Activated naive CD8-positive, alpha-beta T cell (primary cell): ENCODE measurements at regions not wholly inside any gene's neighbourhood (a gene's known extent, or its start where the extent isn't known, plus 50 kb on each side); places are given as distances from the start of the nearest gene placed in this dataset.

Experiments used
- H3K27ac Mint-ChIP-seq: one replicate; pipeline ENCODE4 v1.8.0; 2021; ENCODE audit warnings: mixed read lengths
- H3K27me3 Mint-ChIP-seq: one replicate; pipeline ENCODE4 v1.8.0; 2021; ENCODE audit warnings: mixed read lengths
- H3K36me3 Mint-ChIP-seq: one replicate; pipeline ENCODE4 v1.8.0; 2021; ENCODE audit warnings: mixed read lengths
- H3K4me1 Mint-ChIP-seq: one replicate; pipeline ENCODE4 v1.8.0; 2021; ENCODE audit warnings: low read depth, mixed read lengths
- H3K4me3 Mint-ChIP-seq: one replicate; pipeline ENCODE4 v1.8.0; 2021; ENCODE audit warnings: mild to moderate bottlenecking, mixed read lengths
- H3K9me3 Mint-ChIP-seq: one replicate; pipeline ENCODE4 v1.8.0; 2021; ENCODE audit warnings: low read depth, mixed read lengths

GRCh38 chr19:31595521-31595920 lies 246.3 kb upstream of the TSHZ3 start:
- Mint-ChIP-seq H3K36me3 (no peaks in the 10 kb centered on the region), H3K27ac (no peak overlapping the region), H3K4me3 (no peak overlapping the region), H3K4me1 (no peaks in the 10 kb centered on the region), H3K27me3 (peaks cover 4% of the 10 kb centered on the region), H3K9me3 (no peaks in the 10 kb centered on the region)

GRCh38 chr19:31596751-31597150 lies 247.5 kb upstream of the TSHZ3 start:
- no peak overlapping the region for H3K27ac Mint-ChIP-seq
- H3K4me3 Mint-ChIP-seq, result no peak overlapping the region
- H3K36me3 Mint-ChIP-seq, result no peaks in the 10 kb centered on the region
- H3K9me3 Mint-ChIP-seq, result no peaks in the 10 kb centered on the region
- peaks cover 1% of the 10 kb centered on the region for H3K27me3 Mint-ChIP-seq
- H3K4me1 Mint-ChIP-seq, result no peaks in the 10 kb centered on the region

- Mint-ChIP-seq H3K27ac (no peak overlapping the region), H3K4me1 (no peaks in the 10 kb centered on the region), H3K36me3 (no peaks in the 10 kb centered on the region), H3K27me3 (peaks cover 1% of the 10 kb centered on the region), H3K4me3 (no peak overlapping the region), H3K9me3 (no peaks in the 10 kb centered on the region)
These were observed 248.4 kb upstream of the TSHZ3 start for GRCh38 chr19:31597616-31598015.

- Mint-ChIP-seq H3K27me3 (peaks cover 1% of the 10 kb centered on the region), H3K4me1 (no peaks in the 10 kb centered on the region)
These were observed 249.5 kb upstream of the TSHZ3 start for GRCh38 chr19:31598730-31599238.

GRCh38 chr19:31600731-31601295 lies 251.6 kb upstream of the TSHZ3 start:
- Mint-ChIP-seq H3K4me1 (no peaks in the 10 kb centered on the region), H3K4me3 (no peak overlapping the region), H3K36me3 (no peaks in the 10 kb centered on the region), H3K27ac (no peak overlapping the region), H3K27me3 (no peaks in the 10 kb centered on the region), H3K9me3 (no peaks in the 10 kb centered on the region)

More at GRCh38 chr19:31598730-31599238, 249.5 kb upstream of the TSHZ3 start:
- Mint-ChIP-seq H3K4me3 (no peak overlapping the region), H3K27ac (no peak overlapping the region), H3K36me3 (no peaks in the 10 kb centered on the region), H3K9me3 (no peaks in the 10 kb centered on the region)

GRCh38 chr19:31601855-31602254 lies 252.6 kb upstream of the TSHZ3 start:
- Mint-ChIP-seq H3K4me3 (no peak overlapping the region), H3K27ac (no peak overlapping the region), H3K4me1 (no peaks in the 10 kb centered on the region), H3K27me3 (no peaks in the 10 kb centered on the region), H3K9me3 (no peaks in the 10 kb centered on the region), H3K36me3 (no peaks in the 10 kb centered on the region)

- Mint-ChIP-seq H3K27me3 (no peaks in the 10 kb centered on the region), H3K9me3 (no peaks in the 10 kb centered on the region), H3K36me3 (no peaks in the 10 kb centered on the region), H3K4me1 (no peaks in the 10 kb centered on the region), H3K27ac (no peak overlapping the region), H3K4me3 (no peak overlapping the region)
These were observed 253.3 kb upstream of the TSHZ3 start for GRCh38 chr19:31602548-31602947.

GRCh38 chr19:31604493-31605040 lies 255.3 kb upstream of the TSHZ3 start:
- Mint-ChIP-seq H3K4me1 (no peaks in the 10 kb centered on the region), H3K27me3 (peaks cover 2% of the 10 kb centered on the region), H3K27ac (no peak overlapping the region), H3K4me3 (no peak overlapping the region), H3K9me3 (no peaks in the 10 kb centered on the region), H3K36me3 (no peaks in the 10 kb centered on the region)

- Mint-ChIP-seq H3K4me3 (no peak overlapping the region), H3K36me3 (no peaks in the 10 kb centered on the region), H3K4me1 (no peaks in the 10 kb centered on the region), H3K27ac (no peak overlapping the region), H3K9me3 (no peaks in the 10 kb centered on the region), H3K27me3 (peaks cover 2% of the 10 kb centered on the region)
These were observed 260.8 kb upstream of the TSHZ3 start for GRCh38 chr19:31610018-31610417.

- no peaks in the 10 kb centered on the region for H3K36me3 Mint-ChIP-seq
- H3K9me3 Mint-ChIP-seq, result no peaks in the 10 kb centered on the region
- peaks cover 2% of the 10 kb centered on the region for H3K27me3 Mint-ChIP-seq
- H3K4me3 Mint-ChIP-seq, result no peak overlapping the region
- no peaks in the 10 kb centered on the region for H3K4me1 Mint-ChIP-seq
- no peak overlapping the region for H3K27ac Mint-ChIP-seq
These were observed 262.0 kb upstream of the TSHZ3 start for GRCh38 chr19:31611046-31611877.

GRCh38 chr19:31612873-31613272 lies 263.6 kb upstream of the TSHZ3 start:
- H3K36me3 Mint-ChIP-seq, result no peaks in the 10 kb centered on the region
- H3K27ac Mint-ChIP-seq, result no peak overlapping the region
- H3K4me3 Mint-ChIP-seq, result no peak overlapping the region
- peaks cover 2% of the 10 kb centered on the region for H3K27me3 Mint-ChIP-seq
- H3K9me3 Mint-ChIP-seq, result no peaks in the 10 kb centered on the region
- H3K4me1 Mint-ChIP-seq, result no peaks in the 10 kb centered on the region

GRCh38 chr19:31613683-31614219 lies 264.5 kb upstream of the TSHZ3 start:
- no peak overlapping the region for H3K4me3 Mint-ChIP-seq
- H3K36me3 Mint-ChIP-seq, result no peaks in the 10 kb centered on the region
- H3K9me3 Mint-ChIP-seq, result no peaks in the 10 kb centered on the region
- no peak overlapping the region for H3K27ac Mint-ChIP-seq
- H3K27me3 Mint-ChIP-seq, result no peaks in the 10 kb centered on the region
- H3K4me1 Mint-ChIP-seq, result no peaks in the 10 kb centered on the region

GRCh38 chr19:31616031-31616430 lies 266.8 kb upstream of the TSHZ3 start:
- H3K9me3 Mint-ChIP-seq, result peaks cover 1% of the 10 kb centered on the region
- H3K4me3 Mint-ChIP-seq, result no peak overlapping the region
- H3K36me3 Mint-ChIP-seq, result no peaks in the 10 kb centered on the region
- no peak overlapping the region for H3K27ac Mint-ChIP-seq
- no peaks in the 10 kb centered on the region for H3K4me1 Mint-ChIP-seq
- H3K27me3 Mint-ChIP-seq, result no peaks in the 10 kb centered on the region

- no peaks in the 10 kb centered on the region for H3K4me1 Mint-ChIP-seq
- peaks cover 11% of the 10 kb centered on the region for H3K9me3 Mint-ChIP-seq
- no peak overlapping the region for H3K4me3 Mint-ChIP-seq
- no peaks in the 10 kb centered on the region for H3K27me3 Mint-ChIP-seq
- no peak overlapping the region for H3K27ac Mint-ChIP-seq
- H3K36me3 Mint-ChIP-seq, result no peaks in the 10 kb centered on the region
These were observed 267.9 kb upstream of the TSHZ3 start for GRCh38 chr19:31617010-31617585.

- H3K4me1 Mint-ChIP-seq, result no peaks in the 10 kb centered on the region
- no peak overlapping the region for H3K4me3 Mint-ChIP-seq
- no peaks in the 10 kb centered on the region for H3K27me3 Mint-ChIP-seq
- H3K9me3 Mint-ChIP-seq, result peaks cover 13% of the 10 kb centered on the region
- H3K27ac Mint-ChIP-seq, result no peak overlapping the region
- no peaks in the 10 kb centered on the region for H3K36me3 Mint-ChIP-seq
These were observed 275.8 kb upstream of the TSHZ3 start for GRCh38 chr19:31625056-31625455.
